Stimulated activated CD4-positive, alpha-beta T cell treated with anti-CD3 and anti-CD28 coated beads, Interleukin-15, amount 100 ng/mL, for 24 hours (primary cell): ENCODE measurements at regions not wholly inside any gene's neighbourhood (a gene's known extent, or its start where the extent isn't known, plus 50 kb on each side); places are given as distances from the start of the nearest gene placed in this dataset.

Experiments used
- DNase-seq: peaks from one replicate; pipeline ENCODE4 v3.0.0-alpha.2; 2020

- no peak for DNase-seq
Measured at GRCh38 chr11:80371931-80372330, 931.1 kb upstream of the TENM4 start.

DNA sequence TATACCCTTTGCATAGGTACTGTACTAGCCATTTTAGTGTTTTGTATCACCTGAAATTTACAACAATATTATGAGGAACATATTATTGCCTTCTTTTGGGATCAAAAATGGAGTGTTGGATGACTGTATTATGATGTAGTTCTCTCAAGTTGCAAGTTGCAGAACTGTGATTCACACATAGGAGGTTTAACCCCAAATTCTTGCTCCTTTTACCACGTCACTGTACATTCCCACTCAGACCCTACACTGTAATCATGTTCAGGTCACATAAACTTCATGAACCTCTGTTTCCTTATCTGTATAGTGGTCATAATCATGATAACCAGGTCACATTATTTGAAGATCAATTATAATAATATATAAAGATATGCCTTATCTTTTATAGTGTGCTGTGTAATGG, 925.1 kb upstream of the TENM4 start:
- DNase-seq, result no peak

DNA sequence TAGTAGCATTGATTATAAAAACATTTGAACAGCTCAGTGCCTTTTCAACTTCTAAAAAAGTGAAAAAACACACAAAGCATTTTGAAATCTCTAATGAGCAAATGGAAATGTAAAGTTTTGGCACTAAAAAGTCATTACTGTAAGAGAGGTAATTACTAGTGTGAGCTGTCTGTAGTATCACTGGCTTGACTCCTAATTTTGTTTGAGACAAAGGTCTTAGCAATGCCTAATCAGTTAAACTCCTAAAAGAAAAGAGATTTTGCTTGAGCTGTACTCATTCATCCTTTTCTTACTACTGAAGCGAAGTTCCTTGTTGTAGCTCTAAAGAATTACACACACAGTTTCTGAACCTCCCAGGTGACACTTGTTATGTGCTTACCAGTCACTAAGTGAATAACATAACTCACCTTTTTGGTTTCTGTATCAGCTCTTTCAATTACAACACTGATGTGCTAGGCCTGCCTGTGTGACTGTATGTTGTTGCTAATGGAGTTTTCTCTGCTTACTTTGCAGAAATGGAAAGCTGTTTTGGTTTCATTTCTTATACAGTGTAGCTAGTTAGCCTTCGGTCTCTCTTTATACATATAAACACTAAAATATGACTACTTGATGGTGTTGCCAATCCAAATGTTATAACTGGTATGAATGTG, 924.4 kb upstream of the TENM4 start:
- no peak for DNase-seq

GRCh38 chr11:80362563-80363340, 921.9 kb upstream of the TENM4 start:
- no peak for DNase-seq

- DNase-seq, result no peak
Measured at GRCh38 chr11:80355251-80355650, 914.4 kb upstream of the TENM4 start.

GRCh38 chr11:80350541-80350940, 909.7 kb upstream of the TENM4 start:
- no peak for DNase-seq

DNA sequence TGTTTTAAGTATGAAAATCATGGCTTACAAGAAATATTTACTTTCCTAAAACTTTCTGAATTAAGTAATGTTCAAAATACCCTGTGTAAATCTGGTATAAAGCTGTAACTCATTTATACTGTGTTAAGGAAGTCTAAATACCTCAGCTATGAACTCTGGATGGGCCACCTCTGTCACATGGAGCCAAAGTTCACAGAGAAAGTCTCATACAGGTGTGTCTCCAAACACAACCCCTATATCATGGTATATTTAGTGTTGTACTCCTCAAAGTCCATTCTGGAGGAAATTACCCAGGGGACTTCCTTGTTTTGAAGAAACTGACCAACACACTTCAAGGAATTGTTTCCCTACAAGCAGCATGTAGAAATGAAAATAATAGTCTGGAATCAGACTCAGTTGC, 909.2 kb upstream of the TENM4 start:
- no peak for DNase-seq

GRCh38 chr11:80346353-80347059, 905.7 kb upstream of the TENM4 start:
- DNase-seq, result no peak

DNA sequence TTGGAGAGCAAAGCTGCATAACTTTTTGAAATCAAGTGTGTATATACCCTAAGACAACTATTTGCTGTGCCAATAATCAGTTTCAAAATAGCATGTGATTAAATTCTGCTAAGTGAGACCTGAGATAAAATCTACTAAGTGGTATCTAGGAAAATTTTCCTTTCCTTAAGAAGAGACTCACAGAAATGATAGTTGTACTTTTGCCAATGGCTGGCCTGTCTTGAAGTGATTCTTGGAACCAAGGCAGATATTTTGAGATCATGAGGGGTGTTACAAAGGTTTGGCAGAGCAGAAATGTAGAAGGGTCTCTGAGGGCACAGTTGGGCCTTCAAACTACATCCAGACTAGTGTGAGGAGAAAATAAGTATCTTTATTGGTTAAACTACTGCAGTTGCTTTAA, 902.6 kb upstream of the TENM4 start:
- DNase-seq, result no peak

GRCh38 chr11:80338231-80338630, 897.4 kb upstream of the TENM4 start:
- DNase-seq, result no peak

DNA sequence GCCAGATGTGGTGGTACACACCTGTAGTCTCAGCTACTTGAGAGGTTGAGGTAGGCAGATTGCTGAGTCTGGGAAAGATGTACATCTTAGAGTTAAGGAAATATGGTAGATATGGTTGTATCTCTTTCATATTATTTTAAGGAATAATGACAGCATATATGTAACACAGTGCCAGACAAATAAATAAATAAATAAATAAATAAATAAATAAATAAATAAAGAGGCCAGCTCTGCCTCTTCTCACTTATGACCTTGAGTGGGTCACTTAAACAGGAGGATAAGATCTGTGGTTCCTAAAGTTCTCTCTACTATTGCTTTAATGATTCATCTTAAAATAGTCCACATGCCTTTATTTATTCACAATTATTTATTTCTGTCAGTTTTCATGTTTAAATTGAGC, 890.9 kb upstream of the TENM4 start:
- no peak for DNase-seq

GRCh38 chr11:80330264-80330663, 889.4 kb upstream of the TENM4 start:
- DNase-seq, result no peak

GRCh38 chr11:80328774-80329173, 887.9 kb upstream of the TENM4 start:
- no peak for DNase-seq

DNA sequence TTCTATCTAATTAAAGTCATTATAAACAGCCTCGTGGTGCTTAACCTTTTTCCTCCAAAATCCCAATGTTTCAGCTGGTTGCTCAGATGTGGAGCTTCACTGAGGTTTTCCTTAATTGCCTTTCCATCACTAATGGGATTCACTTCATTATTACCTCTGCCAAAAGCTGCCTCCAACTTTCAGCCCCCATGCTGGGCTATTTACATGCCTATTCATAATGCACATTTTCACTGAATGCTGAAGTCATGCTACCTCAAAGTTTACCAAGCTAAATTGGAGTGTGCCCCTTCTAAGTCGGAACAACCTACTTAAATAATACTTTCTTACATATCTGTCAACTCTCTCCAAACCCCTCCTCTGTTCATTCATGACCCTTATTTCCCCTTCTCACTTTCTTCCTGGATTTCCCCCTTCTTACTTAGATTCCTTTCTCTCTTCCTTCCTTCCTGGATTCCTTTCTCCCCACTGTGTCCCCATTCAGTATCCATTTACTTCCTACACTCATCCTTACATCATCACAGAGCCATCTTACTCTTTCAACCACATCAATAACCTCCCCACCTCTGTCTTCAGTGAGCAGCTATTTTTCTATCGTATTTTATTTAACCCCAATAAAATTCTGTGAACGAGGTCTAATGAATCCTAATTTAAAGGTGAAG, 887.3 kb upstream of the TENM4 start:
- no peak for DNase-seq

- DNase-seq, result no peak
Measured at GRCh38 chr11:80321786-80322185, 881.0 kb upstream of the TENM4 start.

DNA sequence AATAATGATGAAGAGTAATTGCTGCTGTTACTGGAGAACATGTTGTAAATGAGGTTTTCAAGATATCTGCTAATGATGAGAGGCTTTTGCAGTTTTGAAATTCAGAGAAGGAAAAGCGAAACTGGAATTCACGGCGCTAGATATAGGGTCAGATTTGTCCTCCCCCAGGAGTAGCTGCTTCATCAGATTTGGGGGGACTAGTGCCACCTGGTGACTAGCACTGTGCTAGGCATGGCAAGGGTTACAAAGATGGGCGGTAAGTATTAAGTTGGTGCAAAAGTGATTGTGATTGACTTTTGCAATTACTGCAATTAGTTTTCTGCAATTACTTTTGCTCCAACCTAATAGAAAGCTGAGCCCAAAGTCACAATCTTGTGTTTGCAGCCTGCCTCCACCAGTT, 879.9 kb upstream of the TENM4 start:
- no peak for DNase-seq

DNA sequence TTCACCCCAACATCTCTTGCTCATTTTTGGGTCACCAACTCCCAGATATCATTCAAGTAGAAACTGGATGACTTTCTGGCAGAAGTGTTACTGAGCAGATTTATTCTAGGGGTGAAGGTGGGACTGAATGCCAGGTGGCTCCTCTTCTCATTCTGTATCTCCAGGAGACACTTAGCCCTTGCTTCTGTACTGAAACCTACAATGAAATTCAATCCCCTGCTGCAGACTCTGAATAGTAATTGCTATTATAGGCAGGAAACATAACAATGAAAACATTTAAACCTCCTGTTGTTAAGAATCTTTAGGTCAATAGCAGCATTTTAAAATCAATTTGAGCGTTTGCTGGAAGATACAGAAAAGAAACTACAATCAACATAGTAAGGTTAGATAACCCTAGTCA, 879.4 kb upstream of the TENM4 start:
- no peak for DNase-seq

DNA sequence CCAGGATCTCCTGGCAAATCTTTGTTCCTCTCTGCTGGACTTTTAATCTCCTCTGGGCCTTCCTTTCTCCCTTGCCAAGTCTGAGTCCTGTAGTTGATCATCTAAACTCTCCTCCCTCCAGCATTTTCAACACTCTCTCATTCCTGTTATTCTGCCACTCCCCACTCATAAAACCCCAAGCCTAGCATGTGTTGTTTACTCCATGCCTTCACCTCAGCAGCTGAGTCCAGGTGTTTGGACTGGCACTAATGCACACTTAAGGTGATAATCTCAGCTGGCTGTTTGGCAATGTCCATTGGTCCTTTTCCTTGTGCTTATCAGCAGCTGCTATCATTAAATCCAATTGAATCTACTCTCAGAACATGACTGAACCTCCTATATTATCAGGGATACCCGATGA, 876.8 kb upstream of the TENM4 start:
- no peak for DNase-seq

DNA sequence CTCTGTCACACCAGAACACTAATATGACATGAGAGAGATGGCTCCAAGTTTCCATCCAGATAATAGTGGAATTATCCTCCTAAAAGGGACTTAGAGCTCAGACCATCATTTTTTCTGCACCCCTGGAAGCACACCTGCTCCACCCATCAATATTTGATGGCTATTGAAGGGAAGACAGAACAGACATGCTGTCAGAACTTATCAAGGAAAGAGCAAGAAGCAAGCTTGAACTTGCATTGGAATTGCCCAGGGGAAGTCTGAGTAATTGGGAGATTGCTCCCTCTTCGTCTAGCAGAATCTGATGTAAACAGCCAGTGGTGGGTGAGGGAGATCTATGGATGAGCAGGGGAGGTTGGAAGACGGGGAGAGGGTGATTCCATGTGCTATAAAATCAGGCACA, 874.4 kb upstream of the TENM4 start:
- DNase-seq, result no peak

GRCh38 chr11:80309301-80309700, 868.5 kb upstream of the TENM4 start:
- no peak for DNase-seq

DNA sequence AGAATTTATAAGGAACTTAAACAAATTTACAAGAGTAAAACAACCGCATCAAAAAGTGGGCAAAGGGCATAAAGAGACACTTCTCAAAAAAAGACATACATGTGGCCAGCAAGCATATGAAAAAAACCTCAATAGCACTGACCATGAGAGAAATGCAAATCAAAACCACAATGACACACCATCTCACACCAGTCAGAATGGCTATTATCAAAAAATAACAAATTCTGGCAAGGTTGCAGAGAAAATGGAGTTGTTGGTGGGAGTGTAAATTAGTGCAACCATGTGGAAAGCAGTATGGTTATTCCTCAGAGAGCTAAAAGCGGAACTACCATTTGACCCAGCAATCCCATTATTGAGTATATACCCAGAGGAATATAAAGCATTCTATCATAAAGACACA, 866.8 kb upstream of the TENM4 start:
- DNase-seq, result no peak

GRCh38 chr11:80297858-80298632, 857.2 kb upstream of the TENM4 start:
- no peak for DNase-seq

DNA sequence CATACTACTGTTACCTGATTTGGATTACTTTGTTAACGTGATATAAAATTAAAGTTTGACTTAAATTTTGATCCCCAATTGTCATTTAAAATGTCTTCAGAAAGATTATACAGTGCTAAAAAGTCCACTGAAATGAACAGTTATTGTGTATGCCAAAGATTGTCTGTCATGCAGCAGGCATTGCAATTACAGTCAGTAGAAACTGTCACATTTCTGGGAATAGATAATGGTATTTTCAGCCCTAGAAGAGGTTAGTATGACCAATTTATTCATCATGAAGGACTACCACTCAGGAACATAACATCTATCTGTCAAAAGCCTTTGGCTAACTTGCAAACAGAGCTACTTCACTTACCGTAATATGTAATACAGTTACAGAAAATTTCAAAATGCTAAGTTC, 852.5 kb upstream of the TENM4 start:
- no peak for DNase-seq
